T-helper 2 cell treated with Interferon-gamma antibody and Interleukin-4, amounts not matched to agents 5 μg/mL and 100 μg/mL, for 36 hours (primary cell): ENCODE measurements at regions not wholly inside any gene's neighbourhood (a gene's known extent, or its start where the extent isn't known, plus 50 kb on each side); places are given as distances from the start of the nearest gene placed in this dataset.

ENCODE experiments used
- DNase-seq: peaks from one replicate; pipeline ENCODE4 v3.0.0; 2021; ENCODE audit warnings: low spot score
- H3K27ac Mint-ChIP-seq: one replicate; pipeline ENCODE4 v1.8.0; 2021; ENCODE audit warnings: mild to moderate bottlenecking, mixed read lengths
- H3K27me3 Mint-ChIP-seq: one replicate; pipeline ENCODE4 v1.8.0; 2021; ENCODE audit warnings: low read depth, mixed read lengths
- H3K36me3 Mint-ChIP-seq: one replicate; pipeline ENCODE4 v1.8.0; 2021; ENCODE audit warnings: low read depth, mixed read lengths
- H3K4me1 Mint-ChIP-seq: one replicate; pipeline ENCODE4 v1.8.0; 2021; ENCODE audit warnings: low read depth, mixed read lengths
- H3K4me3 Mint-ChIP-seq: one replicate; pipeline ENCODE4 v1.8.0; 2022; ENCODE audit warnings: mild to moderate bottlenecking, moderate library complexity, mixed read lengths
- H3K9me3 Mint-ChIP-seq: one replicate; pipeline ENCODE4 v1.8.0; 2021; ENCODE audit warnings: mixed read lengths

DNA sequence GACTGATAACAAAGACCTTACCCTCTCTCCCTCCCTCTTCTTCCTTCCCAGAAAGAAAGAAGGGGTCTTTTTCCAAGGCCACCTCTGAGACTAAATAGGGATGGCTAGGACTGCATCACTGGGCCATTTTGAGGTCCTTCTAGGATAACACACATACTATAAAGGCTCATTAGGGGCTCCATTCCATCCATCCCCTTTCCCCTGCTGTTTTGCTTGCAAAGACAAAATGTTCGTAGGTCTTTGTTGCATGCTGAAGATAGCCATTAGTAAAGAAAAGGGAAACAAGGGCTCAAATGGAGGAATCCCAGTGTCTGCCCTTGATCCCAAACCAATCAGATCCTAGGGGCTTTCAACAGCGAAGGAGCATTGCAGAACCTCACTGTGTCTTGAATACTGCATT, 344.3 kb downstream of the CYP26B1 start:
- no peak overlapping the region for H3K27ac Mint-ChIP-seq
- no peaks in the 10 kb centered on the region for H3K9me3 Mint-ChIP-seq
- H3K27me3 Mint-ChIP-seq, result no peaks in the 10 kb centered on the region
- no peak for DNase-seq
- H3K4me3 Mint-ChIP-seq, result no peak overlapping the region
- H3K36me3 Mint-ChIP-seq, result no peaks in the 10 kb centered on the region
- H3K4me1 Mint-ChIP-seq, result no peaks in the 10 kb centered on the region

- Mint-ChIP-seq H3K27me3 (no peaks in the 10 kb centered on the region), H3K27ac (no peak overlapping the region), H3K36me3 (no peaks in the 10 kb centered on the region), H3K4me3 (no peak overlapping the region), H3K4me1 (no peaks in the 10 kb centered on the region), H3K9me3 (no peaks in the 10 kb centered on the region)
- no peak for DNase-seq
Observed at GRCh38 chr2:71802556-71802955, 345.1 kb downstream of the CYP26B1 start.

GRCh38 chr2:71801969-71802368, 345.7 kb downstream of the CYP26B1 start:
- Mint-ChIP-seq H3K27me3 (no peaks in the 10 kb centered on the region), H3K36me3 (no peaks in the 10 kb centered on the region), H3K9me3 (no peaks in the 10 kb centered on the region), H3K27ac (no peak overlapping the region), H3K4me1 (no peaks in the 10 kb centered on the region), H3K4me3 (no peak overlapping the region)
- DNase-seq, result no peak

DNA sequence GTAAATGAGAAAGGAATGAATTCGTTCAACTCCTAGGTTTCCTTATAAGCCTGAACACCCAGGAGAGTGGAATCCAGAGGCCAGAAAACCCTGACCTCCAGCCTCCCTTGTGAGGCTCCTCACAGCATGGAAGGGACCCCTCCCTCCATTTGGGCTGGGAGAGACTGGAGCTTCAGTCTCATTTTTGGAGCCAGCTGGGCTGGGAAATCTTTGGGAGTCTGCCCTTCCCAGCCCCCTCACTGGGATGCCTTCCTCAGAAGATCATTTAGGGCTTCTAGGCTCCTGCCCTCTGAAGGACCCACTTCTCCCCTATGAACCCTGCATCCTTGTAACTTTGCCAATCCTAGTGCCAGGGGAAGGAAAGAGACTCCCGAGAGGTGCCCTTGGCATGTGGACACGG, 346.1 kb downstream of the CYP26B1 start:
- Mint-ChIP-seq H3K36me3 (no peaks in the 10 kb centered on the region), H3K27ac (no peak overlapping the region), H3K9me3 (no peaks in the 10 kb centered on the region), H3K27me3 (no peaks in the 10 kb centered on the region), H3K4me3 (no peak overlapping the region), H3K4me1 (no peaks in the 10 kb centered on the region)
- no peak for DNase-seq

- H3K9me3 Mint-ChIP-seq, result no peaks in the 10 kb centered on the region
- no peaks in the 10 kb centered on the region for H3K4me1 Mint-ChIP-seq
- DNase-seq, result no peak
- H3K36me3 Mint-ChIP-seq, result no peaks in the 10 kb centered on the region
- no peaks in the 10 kb centered on the region for H3K27me3 Mint-ChIP-seq
- H3K27ac Mint-ChIP-seq, result no peak overlapping the region
- H3K4me3 Mint-ChIP-seq, result no peak overlapping the region
Observed at GRCh38 chr2:71800851-71801250, 346.8 kb downstream of the CYP26B1 start.

DNA sequence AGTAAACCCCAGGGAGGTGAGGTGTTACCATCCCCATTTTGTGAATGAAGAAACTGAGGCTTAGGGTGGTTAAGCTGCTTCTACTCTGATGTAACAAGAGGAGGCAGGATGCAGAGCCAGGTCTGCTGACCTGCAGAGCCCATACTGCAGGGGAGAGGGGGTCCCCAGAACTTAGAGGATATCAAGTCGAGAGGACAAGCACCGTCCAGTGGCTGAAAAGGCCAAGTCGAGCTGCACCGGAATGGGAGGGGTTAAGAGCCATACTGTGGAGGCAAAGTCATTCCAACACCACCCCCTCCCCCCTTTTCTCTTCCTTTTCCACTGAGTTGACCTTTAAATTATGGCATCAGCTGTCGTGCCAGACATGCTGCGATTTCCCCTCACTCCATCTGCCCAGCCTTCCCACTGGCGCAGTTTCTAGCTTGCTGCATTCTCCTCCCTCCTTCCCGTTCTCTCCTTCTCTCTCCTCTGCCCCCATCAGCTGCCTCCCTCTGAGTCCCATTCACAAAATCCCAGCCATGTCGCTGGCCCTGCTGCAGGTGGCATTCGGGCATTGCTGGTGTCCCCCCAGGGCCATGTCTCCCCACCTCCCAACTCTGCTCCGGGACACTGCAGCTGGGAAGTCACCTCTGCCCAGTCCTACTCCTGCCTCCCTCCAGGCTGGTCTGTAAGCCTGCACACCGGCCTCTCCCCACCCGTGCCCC, 346.9 kb downstream of the DYSF start:
- Mint-ChIP-seq H3K9me3 (no peaks in the 10 kb centered on the region), H3K36me3 (no peaks in the 10 kb centered on the region), H3K4me3 (no peak overlapping the region), H3K27me3 (no peaks in the 10 kb centered on the region), H3K27ac (no peak overlapping the region), H3K4me1 (no peaks in the 10 kb centered on the region)
- DNase-seq, result no peak

DNA sequence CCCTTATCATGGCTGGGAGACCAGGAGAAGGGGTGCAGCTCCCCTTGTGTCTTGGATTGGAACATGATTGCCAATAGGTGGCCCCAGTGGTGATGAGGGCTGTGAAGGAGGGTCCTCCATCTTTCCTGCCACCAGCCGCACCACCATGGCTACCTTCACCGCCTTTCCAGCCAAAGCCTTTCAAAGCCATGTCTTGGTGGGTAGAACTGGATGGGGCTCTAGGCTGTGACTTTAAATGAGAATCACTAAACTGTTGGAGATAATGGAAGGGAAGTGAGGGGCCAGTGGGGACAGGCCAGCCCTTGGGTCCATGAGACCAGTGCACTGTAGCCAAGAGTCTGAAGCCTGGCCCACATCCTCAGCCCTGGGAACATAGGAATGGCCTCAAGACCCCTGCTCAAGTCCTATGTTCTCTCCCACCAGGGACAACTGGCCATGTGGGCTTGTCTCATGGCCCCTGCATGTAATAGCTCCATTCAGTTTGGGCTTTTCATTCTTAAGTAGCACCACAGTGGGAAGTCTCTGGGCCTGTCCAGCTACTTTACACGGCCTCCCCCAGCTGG, 345.7 kb downstream of the DYSF start:
- no peak overlapping the region for H3K4me3 Mint-ChIP-seq
- H3K4me1 Mint-ChIP-seq, result no peaks in the 10 kb centered on the region
- DNase-seq, result no peak
- H3K9me3 Mint-ChIP-seq, result no peaks in the 10 kb centered on the region
- no peaks in the 10 kb centered on the region for H3K27me3 Mint-ChIP-seq
- H3K36me3 Mint-ChIP-seq, result no peaks in the 10 kb centered on the region
- H3K27ac Mint-ChIP-seq, result no peak overlapping the region

DNA sequence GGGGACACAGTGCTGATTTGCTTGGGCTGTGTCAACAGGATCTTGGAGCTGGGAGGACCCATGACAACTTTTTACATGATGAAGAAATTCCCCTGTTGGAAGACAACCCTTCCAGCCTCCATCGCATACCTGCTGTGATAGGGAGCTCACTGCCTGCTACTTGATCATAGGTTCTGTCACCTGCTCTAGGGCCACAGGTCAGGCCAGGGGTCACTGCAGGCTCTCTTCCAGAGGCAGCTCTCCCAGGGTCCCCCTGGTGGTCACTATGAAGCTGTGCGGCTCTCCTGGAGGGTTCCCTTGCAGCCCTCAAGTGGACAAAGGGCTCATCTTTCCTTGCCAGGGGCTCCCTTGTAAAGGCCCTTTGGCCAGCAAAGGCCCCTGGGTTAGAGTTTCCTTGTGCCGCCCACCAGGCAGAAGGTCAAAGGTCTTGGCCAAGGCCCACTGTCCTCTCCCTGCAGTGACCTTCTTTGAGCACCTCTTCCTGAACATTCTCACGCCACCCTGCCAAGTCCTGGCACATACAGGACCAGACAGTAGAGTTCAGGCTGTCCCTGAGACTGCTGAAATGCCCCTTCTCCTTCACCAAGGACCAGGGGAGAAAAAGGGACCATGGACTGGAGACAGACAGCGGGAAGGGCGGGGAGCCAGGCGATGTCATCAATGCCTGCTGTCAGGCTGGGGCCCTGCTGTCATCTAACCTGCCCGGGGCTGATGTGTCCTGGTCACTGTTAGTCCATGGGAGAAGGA, 345.1 kb downstream of the DYSF start:
- Mint-ChIP-seq H3K36me3 (no peaks in the 10 kb centered on the region), H3K9me3 (no peaks in the 10 kb centered on the region), H3K4me1 (no peaks in the 10 kb centered on the region), H3K27me3 (no peaks in the 10 kb centered on the region), H3K27ac (no peak overlapping the region), H3K4me3 (no peak overlapping the region)
- DNase-seq, result no peak

DNA sequence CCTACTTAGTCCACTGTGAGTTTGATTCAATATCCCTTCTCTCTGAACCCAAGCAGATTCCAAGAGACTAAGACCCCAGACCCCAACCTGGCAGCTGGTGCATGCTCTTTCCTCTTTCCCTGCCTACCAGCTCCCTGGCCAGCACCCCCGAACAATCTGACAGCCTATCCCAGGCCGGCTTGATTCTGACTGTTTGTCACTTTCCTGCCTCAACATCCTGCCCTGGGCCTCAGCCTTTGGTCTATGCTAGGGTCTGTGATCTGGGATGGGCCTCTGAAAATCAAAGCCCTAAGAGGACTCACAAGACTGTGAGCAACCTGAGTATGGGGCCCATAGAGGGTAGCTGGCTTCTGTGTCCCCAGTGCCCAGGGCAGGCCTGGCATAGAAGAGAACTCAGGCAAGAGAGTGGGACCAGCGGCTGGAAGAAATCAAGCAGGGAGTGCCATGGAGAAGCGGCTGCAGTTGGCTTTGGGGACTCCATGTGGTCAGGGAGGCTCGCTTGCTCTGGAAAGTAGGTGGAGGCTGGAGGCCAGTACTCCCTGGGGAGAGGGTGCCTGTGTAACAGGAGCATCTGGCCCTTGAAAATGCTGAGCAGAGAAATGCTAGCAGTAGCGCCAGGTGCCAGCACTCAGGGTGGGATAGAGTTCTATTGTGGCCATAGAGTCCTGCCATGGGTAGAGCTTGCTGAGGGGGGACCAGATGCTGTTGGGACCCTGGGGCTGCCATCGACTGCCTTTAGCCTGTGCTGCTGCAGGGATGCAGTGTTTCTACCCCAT, 343.9 kb downstream of the DYSF start:
- Mint-ChIP-seq H3K36me3 (no peaks in the 10 kb centered on the region), H3K4me3 (no peak overlapping the region), H3K27me3 (no peaks in the 10 kb centered on the region), H3K4me1 (no peaks in the 10 kb centered on the region), H3K9me3 (no peaks in the 10 kb centered on the region), H3K27ac (no peak overlapping the region)
- DNase-seq, result no peak

GRCh38 chr2:71796174-71796593, 342.8 kb downstream of the DYSF start:
- DNase-seq, result no peak
- H3K36me3 Mint-ChIP-seq, result no peaks in the 10 kb centered on the region
- H3K4me3 Mint-ChIP-seq, result no peak overlapping the region
- H3K27me3 Mint-ChIP-seq, result no peaks in the 10 kb centered on the region
- H3K27ac Mint-ChIP-seq, result no peak overlapping the region
- H3K4me1 Mint-ChIP-seq, result no peaks in the 10 kb centered on the region
- no peaks in the 10 kb centered on the region for H3K9me3 Mint-ChIP-seq

- no peaks in the 10 kb centered on the region for H3K27me3 Mint-ChIP-seq
- H3K4me1 Mint-ChIP-seq, result no peaks in the 10 kb centered on the region
- no peak overlapping the region for H3K4me3 Mint-ChIP-seq
- no peaks in the 10 kb centered on the region for H3K9me3 Mint-ChIP-seq
- no peaks in the 10 kb centered on the region for H3K36me3 Mint-ChIP-seq
- no peak for DNase-seq
- H3K27ac Mint-ChIP-seq, result no peak overlapping the region
Observed at GRCh38 chr2:71795486-71795885, 342.1 kb downstream of the DYSF start.

DNA sequence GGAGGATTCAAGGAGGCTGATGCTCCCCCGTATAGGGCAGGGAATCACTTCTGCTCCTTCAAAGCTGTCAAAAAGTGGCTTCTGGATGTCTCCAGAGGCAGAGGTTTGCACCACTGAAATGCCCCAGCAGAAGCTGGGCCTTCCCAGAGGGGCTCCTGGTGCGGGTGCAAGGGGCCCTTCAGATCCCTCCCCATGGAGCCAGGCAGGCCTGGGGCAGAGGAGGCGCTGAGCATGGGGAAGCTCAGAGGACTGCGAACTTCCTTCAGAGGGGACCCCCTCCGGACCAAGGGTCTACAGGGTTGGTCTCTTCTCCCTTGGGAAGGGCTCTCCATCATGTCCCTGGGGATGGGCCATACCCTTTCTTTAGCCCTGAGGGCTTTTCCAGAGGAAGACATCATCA, 341.2 kb downstream of the DYSF start:
- Mint-ChIP-seq H3K4me1 (no peaks in the 10 kb centered on the region), H3K27me3 (no peaks in the 10 kb centered on the region), H3K36me3 (no peaks in the 10 kb centered on the region), H3K9me3 (no peaks in the 10 kb centered on the region), H3K27ac (no peak overlapping the region), H3K4me3 (no peak overlapping the region)
- no peak for DNase-seq

DNA sequence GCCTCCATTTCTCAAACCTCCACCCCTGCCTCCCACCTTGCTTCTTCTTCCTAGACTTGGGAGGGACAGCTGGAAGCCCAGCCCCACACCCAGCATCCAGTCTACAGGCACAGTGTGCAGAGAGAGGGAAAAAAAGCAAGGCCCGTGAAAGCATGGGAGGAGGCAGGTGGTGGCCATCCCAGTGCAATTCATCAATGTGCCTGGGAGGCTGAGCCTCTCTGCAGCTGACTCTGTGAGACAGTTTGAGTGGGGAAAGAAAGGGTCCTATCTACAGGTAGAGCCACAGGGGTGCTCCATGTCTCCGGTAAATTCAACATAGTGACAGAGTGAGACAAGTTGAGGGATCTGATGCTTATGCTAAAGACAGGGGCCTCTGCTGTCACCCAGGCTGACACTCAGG, 340.6 kb downstream of the DYSF start:
- Mint-ChIP-seq H3K27me3 (no peaks in the 10 kb centered on the region), H3K4me3 (no peak overlapping the region), H3K9me3 (no peaks in the 10 kb centered on the region), H3K36me3 (no peaks in the 10 kb centered on the region), H3K27ac (no peak overlapping the region), H3K4me1 (no peaks in the 10 kb centered on the region)
- DNase-seq, result no peak
